GM18870 (cell line): ENCODE measurements at regions not wholly inside any gene's neighbourhood (a gene's known extent, or its start where the extent isn't known, plus 50 kb on each side); places are given as distances from the start of the nearest gene placed in this dataset.
"Not testable (repeated sequence)": the region's sequence is repeated elsewhere in the genome, so short reads cannot be mapped to it uniquely, and the experiment has no call there.

Source experiments
- ATAC-seq: cut with Tn5 transposase; IDR thresholded peaks from one replicate; pipeline ENCODE4 v1.9.1; 2021; ENCODE audit warnings: moderate library complexity; ENCODE audit not compliant: unreplicated experiment

GRCh38 chr10:71081229-71081560 lies 131.2 kb upstream of the UNC5B start:
- ATAC-seq: no peak

DNA sequence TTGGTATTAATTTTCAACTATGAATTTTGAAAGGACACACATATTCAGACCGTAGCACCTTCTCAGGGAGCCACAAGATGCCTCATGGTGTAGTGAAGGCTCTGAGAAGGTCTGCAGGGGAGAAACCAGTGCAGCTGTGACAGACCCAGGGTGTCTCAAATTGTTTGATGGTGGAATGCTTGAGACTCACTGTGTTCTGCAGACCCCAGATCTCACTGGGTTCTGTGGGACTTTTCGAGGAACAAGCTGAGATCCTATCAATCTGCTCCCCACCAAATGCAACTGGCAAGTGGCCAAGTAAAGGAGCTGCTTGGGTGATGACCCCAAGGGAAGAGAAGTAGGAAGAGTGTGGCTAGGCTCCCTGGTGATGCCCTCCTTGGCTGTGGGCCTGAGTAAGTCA lies 130.5 kb upstream of the UNC5B start:
- ATAC-seq: no peak

- no peak for ATAC-seq
Observed at GRCh38 chr10:71082960-71083715, 129.2 kb upstream of the UNC5B start.

GRCh38 chr10:71083716-71083975 lies 128.7 kb upstream of the UNC5B start:
- ATAC-seq: no peak

GRCh38 chr10:71084061-71084817 lies 128.1 kb upstream of the UNC5B start:
- ATAC-seq: no peak

DNA sequence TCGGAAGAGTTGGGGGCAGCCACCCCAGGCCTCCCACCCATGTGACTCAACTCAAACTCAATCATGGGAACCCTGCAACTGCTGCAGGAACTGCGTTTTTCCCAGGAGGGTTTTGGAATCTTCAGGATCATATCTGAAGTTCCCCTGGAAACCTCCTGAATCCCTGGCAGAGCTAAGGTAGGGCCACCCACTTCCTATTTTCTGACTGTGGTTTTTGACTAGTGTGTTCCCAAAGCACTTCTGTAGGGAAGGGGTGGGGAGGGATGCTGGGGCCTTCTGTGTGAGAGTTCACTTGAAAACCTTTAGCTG lies 127.6 kb upstream of the UNC5B start:
- no peak for ATAC-seq

DNA sequence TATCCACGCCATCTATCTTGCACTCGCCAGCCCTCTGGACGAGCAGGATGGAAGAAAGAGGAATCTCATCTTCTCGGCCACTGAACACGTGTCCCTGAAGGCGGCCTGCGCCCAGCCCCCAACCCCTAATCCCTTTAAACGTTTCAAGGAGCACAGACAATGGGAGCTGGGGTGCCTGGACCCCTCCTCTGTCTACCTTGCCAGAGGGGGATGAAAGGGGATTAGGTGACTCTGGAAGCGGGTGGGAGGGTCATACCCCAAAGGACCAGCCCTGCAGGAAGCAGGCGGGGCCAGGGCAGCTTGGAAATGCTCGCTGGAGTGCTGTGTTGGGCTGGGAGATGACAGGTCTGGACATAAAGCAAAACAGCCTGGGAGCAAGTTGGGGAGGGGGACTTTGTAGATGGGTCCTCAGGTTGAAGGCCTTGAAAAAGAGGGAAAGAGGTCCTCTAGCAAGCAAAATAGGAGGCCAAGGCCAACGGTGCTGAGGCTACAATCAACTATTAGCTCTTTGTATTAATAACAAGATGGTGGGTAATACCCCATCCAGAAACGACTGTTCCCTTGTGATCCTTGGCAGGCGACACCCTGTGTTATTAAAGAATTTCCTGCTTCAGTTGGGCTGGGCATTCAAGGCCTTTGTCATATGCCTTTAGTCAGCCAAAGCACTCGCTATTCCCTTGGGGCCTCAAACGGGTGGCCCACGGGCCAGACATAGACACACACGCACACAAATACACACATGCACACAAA lies 126.5 kb upstream of the UNC5B start:
- ATAC-seq: no peak

DNA sequence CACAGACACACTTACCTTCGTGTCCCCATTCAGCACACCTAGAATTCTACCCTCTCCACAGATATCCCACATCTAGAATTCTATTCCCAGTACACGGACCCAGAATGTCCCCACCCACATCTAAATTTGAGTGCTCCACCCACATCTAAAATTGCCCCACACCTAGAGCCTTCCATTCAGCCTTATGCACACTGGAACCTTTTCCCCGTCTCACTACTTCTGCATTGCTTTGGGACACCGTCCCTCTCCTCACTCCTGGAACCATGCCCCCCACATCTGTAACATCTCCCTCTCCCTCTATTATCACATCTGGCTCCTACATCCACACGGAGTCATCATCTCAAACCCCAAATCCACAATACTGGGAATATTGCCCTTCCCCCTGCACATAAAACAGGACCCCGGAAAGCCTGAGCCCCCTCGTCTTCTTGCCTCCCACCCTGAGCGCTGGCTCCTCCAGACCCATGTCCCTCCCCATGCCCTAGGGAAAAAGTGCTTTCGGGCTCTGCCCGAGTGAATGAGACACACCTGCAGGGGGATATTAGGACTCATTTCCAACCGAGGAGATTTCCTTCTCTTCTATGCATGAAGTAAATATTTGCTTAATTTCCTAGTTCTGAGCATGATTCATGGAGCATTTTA lies 125.8 kb upstream of the UNC5B start:
- ATAC-seq: no peak

GRCh38 chr10:71087622-71088021 lies 124.7 kb upstream of the UNC5B start:
- no peak for ATAC-seq

GRCh38 chr10:71088054-71088453 lies 124.3 kb upstream of the UNC5B start:
- no peak for ATAC-seq

GRCh38 chr10:71088578-71088977 lies 123.8 kb upstream of the UNC5B start:
- not testable (repeated sequence) for ATAC-seq

DNA sequence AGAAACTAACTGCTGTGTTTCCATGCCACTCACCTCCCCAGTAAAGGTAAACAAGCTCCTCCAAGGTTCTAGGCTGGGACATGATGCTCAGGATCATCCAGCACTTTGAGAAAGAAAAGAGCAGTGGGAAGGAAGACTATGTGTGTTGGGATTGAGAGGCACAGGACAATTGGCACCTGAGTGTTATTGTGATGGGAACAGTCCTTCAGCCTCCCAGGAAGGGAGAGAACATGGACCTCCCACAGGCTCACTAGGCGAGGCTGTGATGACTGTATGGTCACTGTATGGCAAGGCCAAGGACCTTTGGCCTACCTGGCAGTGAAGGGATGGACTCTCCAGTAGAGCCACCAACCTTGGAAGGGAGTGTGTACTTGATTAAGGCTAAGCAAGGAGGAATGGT lies 123.2 kb upstream of the UNC5B start:
- no peak for ATAC-seq

DNA sequence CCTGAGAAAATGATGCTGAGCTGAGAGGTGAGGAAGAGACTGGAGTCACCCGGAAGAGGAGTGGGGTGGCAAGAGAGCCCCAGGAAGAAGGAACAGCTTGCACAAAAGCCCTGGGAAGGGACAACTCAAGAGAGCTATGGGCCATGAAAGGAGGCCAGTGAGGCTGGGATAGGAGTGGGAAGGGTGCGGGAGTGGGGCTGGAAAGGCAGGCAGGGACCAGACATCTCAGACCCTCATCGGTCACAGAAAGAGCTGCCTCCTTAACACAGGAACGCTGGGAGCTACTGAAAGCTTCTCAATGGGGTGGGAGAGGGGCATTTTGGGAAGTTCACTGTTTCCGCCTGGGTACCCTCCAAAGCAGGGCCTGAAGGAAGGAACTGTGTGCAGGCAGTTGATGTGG lies 122.0 kb upstream of the UNC5B start:
- ATAC-seq: no peak

DNA sequence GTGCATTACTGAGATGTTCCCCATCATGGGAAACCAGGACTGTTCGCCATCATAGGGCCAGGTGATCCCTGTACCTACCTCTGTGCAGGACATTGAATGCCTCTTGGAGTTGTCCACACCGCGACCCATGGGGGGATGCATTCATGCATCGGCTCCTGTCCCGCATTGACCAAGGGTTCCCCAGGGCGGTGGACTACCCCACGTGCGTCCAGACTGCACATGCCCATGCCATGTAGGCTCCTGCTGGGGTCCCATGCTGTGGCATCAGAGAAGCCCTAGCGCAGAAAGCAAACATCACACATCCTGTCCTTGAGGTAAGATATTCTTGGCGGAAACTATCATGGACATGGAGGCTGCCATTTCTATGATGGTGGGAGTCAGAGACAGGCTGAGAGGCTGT lies 121.6 kb upstream of the UNC5B start:
- ATAC-seq: no peak

DNA sequence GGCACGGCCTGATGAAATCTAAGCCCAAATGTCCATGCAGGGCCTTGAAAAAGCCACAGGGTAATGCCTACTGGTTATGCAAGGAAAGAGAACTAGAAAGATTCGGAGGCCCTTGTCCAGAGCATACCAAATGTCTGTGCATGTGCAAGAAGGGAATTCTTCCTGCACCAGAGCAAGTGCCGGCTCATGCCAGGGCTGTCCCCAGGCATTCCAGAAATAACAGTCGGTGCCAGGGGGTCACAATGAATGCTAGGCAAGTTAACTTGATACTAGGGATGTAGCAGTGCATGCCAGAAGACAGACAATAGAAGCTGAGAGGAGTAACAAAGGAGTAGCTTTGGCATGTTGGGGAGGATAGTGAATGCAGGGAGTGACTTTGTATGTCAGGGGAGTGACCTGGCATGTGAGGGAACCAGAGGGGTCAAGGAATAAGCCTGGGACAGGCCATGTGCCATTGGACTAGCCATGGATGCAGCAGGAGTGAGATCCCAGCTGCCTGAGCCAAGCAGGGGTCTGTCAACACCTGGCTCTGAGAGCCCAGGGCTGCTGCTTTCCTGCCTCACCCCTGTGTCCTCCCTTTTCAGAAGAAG lies 119.5 kb upstream of the UNC5B start:
- ATAC-seq: no peak

DNA sequence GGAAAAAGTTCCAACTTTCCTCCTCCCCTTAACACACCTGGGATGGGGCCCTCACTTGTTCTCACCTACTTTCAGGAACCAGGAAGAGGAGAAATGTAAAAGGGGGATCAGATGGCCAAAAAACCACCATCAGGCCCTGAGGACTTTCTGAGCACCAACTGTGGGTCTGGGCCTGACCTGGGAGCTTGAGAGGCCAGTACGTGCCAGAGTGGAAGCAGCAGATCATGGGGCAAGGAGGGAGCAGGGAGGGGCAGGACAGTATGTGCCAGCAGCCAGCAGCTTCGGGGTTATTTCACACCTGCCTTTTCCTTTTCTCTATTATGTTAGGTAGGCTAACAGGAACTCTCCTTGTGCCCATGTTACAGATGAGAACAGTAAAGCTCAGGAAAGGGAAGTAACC lies 118.8 kb upstream of the UNC5B start:
- ATAC-seq: no peak

DNA sequence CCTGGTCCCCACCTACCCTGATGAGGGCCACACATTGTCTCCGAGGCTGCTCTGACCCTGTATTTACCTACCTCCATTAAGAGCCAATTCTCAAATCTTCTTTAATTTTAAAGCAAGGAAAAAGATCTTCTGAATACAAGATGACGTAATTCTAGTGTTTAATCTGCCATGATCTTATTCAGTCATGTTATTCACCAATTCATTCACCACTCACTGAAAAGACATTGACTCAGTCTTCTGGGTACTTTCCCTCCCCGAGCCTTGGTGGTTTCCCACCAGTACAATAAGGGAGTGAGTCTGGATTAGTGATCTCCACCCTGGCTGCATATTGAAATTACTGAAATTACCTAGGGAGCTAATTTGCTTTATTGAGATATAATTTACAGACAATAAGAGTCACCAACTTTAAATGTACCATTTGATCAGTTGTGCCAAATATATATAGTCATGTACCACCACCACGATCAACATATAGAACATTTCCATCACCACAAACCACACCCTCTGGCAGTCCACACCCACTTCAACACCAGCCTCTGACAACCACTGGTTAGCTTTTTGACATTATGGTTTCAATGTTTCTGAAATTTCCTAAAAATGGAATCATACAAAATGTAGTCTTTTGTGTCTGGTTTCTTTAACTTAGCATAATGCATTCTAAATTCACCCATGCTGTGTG lies 117.5 kb upstream of the UNC5B start:
- no peak for ATAC-seq

GRCh38 chr10:71099731-71100361 lies 112.5 kb upstream of the UNC5B start:
- ATAC-seq: no peak

DNA sequence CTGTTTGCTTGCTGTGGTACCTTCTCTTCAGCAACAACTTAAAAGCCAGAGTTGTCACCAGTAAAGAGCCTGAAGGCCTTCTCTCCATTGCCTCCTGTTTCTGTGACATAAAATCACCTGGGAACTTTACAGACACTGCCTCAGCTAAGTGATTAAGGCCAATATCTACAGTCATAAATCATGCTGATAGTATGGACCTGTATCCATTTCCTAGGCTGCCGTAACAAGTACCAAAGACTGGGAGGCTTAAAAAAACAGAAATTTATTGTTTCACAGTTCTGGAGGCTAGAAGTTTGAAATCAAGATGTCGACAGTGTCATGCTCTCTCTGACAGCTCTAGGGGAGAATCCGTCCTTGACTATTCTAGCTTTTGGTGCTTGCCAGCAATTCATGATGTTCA lies 108.4 kb upstream of the UNC5B start:
- ATAC-seq: no peak

GRCh38 chr10:71106151-71106550 lies 106.2 kb upstream of the UNC5B start:
- not testable (repeated sequence) for ATAC-seq

- not testable (repeated sequence) for ATAC-seq
Observed at GRCh38 chr10:71107117-71107516, 105.3 kb upstream of the UNC5B start.
